HG03342 (cell line): ENCODE measurements at regions not wholly inside any gene's neighbourhood (a gene's known extent, or its start where the extent isn't known, plus 50 kb on each side); places are given as distances from the start of the nearest gene placed in this dataset.

Source experiments
- ATAC-seq: cut with Tn5 transposase; IDR thresholded peaks from one replicate; pipeline ENCODE4 v1.9.1; 2021; ENCODE audit warnings: mild to moderate bottlenecking, moderate library complexity; ENCODE audit not compliant: unreplicated experiment

DNA sequence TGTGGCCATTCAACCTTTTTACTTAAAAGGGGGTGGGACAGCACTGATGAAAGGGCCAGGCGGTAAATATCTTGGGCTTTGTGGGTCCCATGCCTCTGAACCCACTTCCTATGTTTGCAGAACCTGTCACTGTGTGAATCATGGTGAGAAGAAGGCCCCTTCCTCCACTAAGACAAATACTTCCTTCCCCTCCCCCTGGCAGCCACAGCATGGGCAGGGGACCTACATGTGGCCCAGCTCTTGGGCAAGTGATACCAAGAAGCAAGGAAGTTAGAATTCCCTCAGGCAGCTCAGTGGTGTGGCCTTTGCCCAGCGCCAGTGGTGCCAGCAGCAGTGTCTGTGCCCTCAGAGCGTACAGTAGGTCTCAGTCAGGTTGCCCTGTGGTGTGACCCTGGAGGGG is 168.6 kb downstream of the TRIM33 start:
- no peak for ATAC-seq

DNA sequence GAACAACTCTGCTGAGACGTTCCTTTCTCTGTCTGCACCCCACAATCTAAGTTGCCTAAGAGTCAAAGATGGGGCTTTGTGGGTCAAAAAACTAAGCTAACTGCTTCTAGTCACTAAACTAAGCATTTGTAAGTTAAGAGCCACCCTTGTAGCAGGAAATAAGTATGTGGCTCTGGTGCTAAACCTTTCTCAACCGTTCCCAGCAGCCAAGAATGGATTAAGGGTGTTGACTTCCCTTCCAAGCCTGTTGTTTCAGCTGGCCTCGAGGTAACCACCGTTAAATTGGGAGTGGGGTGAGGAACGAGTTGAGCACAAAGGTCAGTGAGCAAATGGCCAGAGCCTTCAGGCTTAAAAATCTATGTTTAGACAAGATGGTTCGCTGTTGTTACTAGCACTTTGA is 169.1 kb downstream of the TRIM33 start:
- ATAC-seq, result no peak

DNA sequence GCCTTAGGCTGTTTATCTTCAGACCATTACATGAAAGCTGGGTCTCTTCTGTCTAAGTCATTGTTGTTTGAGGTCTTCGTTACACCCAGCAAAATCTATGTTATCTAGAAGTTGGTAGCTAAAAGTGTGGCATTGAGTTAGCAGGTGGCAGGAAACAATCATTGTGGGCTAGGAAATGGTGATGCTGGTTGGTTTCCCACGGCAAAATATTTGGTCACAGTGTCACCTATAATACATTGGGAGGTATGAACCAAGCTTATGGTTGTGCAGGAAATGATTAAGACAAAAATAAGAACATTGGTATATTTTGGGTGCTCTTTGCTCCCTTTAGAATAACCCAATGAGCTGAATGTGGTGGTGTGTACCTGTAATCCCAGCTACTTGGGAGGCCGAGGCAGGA is 169.7 kb downstream of the TRIM33 start:
- no peak for ATAC-seq

DNA sequence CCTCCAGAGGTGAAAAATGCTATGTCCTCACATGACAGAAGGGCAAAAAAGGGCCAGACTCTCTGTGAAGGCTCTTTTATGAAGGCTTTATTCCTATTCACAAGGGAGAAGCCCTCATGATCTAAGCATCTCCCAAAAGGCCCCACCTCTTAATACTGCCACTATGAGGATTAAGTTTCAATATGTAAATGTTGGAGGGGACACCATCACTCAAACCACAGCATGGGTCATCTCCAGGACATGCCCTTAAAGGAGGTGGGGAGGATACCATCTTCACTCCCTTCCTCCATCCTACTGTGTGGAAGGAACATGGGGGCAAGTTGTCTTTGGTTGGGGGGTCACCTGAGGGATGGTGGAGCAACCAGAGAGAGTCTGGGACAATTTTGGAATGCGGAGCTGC is 170.1 kb downstream of the TRIM33 start:
- no peak for ATAC-seq

DNA sequence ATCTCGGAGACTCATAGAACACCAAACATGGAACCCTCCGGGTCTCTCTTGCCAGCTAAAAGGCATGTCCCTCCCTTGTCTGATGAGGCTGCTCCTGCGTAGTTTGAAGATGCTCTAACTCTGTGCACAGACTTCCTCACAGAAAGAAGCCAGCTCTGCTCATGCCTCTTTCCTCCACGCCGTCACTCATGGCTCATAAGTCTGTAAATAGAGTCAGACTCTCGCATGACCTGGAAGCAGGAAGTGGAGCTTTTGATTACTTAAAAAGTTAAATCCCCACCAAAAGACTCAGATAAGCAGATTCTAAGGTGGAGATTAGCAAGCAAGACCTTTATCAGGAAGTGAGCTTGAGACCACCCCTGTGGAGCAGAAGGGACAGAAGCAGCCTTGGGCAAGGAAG is 171.6 kb downstream of the TRIM33 start:
- no peak for ATAC-seq

DNA sequence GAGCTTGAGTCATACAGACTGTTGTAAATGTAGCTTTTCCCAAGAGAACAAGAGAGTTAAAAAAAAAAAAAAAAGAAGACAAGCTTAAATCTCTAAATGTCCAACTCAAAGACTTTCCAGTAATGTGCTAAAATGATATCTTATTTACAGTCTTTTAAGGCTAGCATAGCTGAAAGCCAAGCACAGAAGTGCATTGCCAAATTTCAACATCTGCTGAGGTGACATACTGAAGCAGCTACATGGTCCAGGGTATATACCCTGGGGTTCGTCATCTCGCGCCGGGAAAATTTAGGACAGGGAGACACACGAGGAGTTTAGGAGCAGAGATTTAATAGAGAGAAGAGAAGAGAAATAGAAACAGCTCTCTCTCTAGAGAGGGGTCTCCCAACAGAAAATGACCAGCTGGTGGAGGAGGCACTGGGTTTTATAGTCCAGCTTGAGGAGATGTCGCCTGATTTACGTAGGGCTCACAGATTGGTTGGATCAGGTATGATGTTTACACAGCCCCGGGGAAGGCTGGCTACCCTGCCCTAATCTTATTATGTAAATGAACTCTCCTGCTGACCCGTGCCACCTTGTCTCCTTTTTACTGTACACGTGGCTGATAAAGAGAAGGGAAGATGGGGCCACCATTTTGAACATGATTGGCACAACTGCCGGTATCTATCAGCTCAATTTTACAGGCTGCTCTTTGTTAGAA is 172.7 kb downstream of the TRIM33 start:
- no peak for ATAC-seq

DNA sequence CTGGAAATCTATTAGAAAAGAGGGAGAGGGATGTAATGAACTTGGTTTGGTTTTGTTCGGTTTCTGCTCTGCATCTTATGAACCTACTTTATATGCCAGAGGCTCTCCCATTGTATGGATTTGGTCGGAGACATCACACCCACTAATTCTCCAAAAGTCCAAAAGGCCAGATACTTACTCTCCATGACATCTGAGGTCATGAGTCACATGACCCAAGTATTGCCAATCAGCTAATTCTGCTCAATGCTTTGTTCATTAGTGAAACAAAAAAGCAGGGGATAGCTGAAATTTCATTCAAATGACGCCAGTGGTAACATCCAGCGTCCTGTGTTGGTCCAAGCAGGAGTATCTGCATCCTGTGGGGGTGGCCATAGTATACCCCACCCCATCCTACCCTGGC is 173.6 kb downstream of the TRIM33 start:
- no peak for ATAC-seq

DNA sequence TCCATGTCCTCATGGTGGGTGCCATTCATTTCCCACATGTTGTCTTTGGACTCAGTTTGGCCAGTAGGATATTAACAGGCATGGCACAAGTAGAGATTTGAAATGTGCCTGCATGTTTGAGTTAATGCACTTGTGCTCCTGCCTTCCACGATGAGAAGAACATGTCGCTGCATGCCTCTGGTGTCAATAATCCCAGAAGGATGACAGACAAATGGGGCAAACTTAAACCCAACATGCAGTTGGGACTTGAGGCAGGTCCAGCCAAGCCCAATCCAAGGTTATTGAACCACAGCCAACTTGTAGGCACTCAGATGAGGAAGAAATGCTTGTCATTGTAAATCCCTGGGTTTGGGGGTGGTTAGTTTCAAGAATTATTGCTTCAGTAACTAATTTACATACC is 174.6 kb downstream of the TRIM33 start:
- ATAC-seq, result no peak

DNA sequence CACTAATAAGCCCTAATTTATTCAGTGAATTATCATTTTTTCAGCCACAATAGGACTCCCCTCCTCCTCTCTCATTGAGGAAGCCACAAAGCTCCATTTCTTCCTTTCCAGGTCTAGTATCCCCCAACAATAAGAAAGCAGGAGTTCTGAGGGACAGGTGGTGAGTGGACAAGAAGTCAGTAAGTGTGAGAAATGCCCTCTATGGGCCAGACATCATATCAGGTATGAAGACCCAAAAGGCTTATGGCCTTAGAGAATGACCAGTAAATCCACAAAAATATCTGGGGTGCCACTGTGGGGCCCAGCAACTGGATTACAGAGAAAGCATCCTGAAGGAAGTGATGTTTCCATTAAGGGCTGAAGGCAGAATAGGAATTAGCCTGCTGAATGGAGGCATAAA is 175.7 kb downstream of the TRIM33 start:
- ATAC-seq, result no peak

DNA sequence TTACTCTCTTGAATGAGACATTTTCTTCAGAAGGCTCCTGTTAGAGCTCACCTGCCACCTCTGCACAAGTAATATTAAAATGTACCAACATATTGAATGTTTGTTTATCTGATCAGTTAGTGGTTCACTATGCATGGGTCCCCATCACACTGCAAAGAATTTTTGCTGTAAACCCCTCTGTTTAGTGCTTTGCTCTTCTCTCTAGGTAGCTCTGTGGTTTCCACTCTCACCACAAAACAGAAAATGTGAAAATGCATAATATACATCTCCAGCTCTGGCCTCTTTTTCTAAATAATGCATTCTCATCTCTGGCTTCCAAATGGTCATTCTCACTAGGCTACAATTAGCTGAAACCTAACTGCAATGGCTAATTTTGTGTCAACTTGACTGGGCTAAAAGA is 176.7 kb downstream of the TRIM33 start:
- no peak for ATAC-seq

DNA sequence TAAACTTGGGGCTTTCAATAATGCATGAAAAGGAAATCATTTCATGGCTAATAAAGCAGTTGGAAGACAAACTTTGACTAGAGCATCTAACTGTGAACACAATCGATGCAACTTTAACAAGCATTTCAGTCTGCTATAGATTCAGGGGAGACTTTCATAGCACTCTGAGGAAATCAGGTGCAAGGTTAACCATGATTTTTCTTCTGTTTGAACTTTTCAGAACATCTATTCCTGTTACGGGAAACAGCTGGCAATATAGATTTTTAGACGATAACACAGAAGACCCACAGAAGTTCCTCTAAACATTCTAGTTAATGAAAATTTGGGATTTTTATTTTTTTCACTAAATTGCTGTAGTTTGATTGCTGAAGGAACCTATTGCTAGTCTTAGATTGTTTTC is 177.3 kb downstream of the TRIM33 start:
- ATAC-seq, result no peak

DNA sequence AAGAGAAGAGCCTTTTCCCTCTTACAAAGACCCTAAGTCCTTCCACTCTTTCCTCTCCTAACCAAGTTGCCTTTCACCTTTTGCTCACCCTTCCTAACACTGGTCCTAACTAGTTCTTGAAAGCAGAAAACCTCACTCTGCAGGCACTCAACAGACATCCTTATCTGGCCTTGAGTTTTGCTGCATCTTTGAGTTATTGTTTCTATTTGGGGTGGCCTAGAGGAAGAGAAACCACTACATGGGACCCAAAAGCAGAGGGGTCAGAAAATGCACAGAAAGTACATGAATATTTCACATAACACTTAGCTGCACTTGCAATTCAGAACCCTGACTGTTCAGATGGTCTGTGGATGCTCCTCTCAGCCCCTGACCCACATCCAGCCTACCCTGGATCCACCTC is 178.3 kb upstream of the SYT6 start:
- ATAC-seq, result no peak

DNA sequence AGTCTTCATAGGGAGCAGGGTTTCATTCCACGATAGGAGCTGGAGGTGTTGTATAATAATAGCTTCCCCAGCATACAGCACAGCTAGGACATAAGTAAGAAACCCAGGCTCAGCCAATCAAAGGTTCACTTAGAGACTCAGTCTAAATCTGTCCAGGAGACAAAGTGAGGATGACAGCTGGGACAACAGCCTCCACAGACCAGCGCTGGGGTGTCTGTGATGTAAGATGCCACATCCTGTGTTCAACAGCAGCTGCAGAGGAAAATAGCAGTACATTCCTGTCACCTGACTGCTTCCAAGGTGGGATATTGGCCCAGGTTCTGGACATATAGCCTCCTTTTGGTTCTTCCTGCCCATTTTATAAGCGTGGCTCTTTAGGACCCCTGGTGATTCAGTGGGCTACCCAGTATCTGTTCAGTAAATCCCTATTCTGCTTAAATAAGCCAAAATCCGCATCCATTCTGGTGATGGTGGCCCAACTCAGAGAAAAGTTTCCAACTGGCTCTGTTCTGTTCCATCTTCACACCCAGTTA is 176.8 kb upstream of the SYT6 start:
- no peak for ATAC-seq

DNA sequence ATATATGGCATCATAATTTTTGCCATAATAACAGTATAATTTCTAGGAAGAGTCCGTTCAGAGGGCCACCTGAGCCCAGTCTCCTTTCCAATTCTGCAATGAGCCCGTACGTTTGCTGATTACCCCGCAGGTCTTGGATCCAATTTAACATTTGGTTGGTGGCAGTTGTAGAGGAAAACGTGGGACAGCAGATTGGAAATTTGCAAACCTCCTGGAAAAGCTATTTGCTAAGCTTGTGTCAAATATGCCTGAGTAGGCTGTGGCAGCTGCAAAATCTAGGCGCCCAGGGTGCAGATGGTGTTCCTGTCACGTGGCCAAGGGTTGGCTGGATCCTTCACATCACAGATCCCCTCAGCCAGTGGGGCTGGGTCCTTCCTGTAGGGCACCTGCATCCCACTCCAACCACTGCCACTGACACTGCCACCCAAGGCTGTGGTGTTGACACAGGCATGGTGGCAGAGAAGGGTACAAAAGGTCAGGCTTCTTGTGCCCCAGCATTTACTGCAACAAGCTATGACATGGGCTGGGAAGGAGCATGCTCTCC is 174.8 kb upstream of the SYT6 start:
- ATAC-seq, result no peak

DNA sequence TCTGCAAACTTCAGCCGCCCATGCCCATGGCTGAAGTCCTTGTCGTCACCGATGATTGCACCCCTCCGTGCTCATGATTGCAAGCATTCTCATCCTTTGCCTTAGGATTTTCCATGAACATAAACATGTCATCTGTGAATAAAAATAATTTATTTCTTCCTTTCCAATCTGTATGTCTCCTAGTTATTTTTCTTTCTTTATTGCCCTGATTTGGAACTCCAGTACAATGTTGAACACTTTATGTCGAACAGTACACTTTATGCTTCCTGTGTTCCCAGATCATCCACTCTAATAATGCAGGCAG is 170.9 kb upstream of the SYT6 start:
- no peak for ATAC-seq

DNA sequence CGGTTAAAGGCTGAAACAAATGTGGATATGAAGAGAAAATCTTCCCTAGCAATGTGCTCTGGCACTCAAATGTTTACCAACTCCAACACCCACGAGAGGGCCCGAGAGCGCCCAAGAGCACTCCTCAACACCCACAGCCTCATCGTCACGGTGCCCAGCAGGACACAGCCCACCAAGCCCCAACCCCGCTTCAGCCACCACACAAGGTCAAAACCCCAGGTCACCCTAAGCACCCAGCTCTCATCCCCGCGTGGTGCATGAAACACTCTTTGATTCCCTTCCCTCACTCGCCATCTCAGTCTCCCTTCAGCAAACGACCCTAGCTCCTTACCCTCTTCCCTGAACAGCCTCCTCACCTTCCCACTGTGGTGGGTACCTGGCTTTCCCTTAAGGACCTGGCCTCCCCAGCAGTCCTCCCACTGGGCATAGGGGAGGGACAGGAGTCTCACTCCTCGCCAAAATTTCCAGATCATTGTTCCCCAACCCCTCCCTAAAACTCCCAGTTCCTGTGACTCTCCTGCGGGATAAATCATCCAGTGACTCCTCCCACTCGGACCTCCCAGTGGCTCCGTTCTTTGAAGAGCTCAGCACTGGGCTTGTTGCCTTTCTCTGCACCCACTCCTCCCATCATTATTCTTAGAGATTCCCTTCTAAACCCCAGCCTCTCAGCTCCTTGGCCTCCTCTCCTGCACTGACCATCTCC is 170.4 kb upstream of the SYT6 start:
- no peak for ATAC-seq

DNA sequence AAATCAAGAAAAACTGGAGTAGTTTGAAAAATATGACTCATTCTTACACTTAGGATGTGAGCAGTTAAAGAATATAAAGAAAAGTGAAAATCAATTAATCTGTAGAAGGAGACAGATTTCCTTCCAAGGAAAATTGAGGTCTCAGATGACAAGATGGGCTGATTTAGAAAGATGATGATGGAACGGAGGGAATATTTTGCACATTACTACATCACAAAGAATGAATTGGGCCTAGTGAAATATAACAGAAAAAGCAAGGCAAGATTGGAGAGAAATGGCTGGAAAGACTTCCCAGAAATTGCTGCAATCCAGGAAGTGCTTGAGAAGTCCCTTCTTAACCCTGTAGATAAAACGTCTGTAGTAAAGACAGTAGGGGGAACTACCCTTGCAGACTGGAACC is 169.1 kb upstream of the SYT6 start:
- ATAC-seq, result no peak

DNA sequence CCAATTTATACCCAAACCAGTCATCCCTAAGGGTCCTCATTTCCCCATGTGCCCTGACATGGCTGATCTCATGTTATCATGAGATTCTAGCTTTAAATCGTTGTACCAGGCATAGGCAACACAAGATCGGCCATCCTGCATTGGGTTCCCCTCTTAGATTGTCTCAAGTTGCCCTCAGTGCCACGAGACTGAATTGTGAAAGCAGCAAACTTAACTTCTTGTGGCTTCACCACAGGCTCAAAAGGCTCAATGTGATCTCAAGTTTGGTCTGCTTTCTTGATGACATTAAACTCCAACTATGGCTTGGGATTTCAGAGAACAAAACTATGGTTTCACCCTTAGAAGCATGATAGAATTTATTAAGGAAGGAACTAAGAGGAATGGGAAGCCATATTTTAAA is 168.5 kb upstream of the SYT6 start:
- ATAC-seq, result no peak

DNA sequence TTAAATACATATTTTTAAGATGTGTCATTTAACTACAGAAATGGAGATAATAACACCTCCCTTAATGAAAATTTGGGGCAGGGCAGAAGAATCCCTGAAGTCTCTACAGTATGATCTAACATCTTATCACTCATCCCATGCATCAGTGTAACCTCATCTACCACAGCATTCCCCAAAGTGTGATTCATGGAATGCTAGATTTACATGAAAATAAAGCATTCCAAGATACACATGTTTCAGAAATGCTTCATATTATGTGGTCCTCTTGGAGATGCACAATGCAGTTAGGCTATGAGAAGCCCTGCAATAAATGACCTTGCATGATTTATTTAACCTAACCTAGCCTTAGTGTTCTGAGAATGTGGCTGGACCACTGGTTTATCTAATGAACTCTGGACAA is 166.9 kb upstream of the SYT6 start:
- ATAC-seq, result no peak

DNA sequence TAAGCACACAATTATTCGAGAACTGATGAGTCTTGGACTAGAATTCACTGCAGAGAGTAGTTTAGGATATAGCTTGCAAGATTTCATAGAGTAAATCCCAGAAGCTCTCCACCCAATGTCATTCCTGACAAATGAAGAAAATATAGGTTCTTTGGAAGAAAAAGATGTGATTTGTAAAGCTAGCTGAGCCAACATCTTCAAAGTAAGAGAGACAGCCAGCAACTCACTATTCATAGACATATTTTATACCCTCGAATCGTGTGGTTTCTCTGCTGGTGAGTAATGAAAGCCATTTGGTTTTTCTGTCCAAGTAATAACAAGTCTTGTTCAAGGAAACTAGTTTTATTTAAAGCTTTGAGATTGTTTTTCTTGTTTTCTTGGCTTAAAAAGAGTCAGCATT is 165.7 kb upstream of the SYT6 start:
- no peak for ATAC-seq

DNA sequence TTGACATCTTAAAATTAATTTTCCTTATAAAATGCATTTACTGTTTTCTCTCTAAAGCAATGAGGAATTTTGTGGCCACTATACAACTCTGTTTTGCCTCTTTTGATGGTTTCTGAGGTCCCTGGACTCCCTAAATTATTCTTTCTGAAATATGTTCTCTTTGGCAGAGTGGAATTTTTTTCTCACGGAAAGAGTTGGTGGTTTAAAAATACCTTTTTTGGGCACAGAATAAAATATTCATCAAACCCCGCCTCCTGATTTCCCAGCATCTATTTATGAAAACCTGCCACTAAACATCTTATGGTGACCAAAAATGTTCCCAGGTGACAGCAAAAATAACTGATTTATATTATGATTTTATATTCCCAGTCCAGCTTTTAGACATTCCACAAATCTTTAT is 165.3 kb upstream of the SYT6 start:
- no peak for ATAC-seq

DNA sequence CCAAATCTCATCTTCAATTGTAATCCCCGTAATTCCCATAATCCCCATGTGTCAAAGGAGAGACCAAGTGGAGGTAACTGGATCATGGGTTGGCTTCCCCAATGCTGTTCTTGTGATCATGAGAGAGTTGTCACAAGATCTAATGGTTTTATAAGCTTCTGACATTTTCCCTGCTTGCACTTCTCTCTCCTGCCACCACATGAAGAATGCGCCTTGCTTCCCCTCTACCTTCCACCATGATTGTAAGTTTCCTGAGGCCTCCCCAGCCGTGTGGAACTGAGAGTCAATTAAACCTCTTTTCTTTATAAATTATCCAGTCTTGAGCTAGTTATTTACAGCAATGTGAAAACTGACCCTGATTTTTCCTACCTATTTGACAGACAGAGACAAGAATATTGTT is 162.5 kb upstream of the SYT6 start:
- ATAC-seq, result no peak

DNA sequence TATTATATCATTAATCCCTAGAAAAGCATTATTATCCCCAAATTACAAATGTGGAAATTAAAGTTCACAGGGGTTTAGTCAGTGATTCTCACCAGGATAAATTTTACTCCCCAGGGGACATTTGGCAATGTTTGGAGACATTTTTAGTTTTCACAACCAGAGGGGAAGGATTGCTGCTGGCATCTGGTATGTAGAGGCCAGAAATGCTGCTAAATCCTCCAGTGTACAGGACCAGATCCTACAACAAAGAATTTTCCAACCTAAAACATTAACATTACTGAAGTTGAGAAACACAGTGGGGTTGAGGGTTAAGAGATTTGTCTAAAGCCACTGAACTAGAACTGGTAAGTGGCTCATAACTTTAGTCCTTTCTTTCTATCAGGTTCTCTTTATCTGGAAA is 162.0 kb upstream of the SYT6 start:
- ATAC-seq, result no peak
